Astrocyte (in vitro differentiated cells and primary cell): ENCODE measurements at regions not wholly inside any gene's neighbourhood (a gene's known extent, or its start where the extent isn't known, plus 50 kb on each side); places are given as distances from the start of the nearest gene placed in this dataset.

ENCODE experiments used
- DNase-seq: peaks from one replicate; pipeline ENCODE4 v3.0.0-alpha.2; 2010; ENCODE audit warnings: low read depth
- FAIRE-seq: peaks from 2 replicates; lab custom pipeline; 2011; peaks lifted over from hg19 to GRCh38; lab: Jason Lieb, UNC
- H2AFZ ChIP-seq: 2 replicates; pipeline ENCODE4 v1.6.0; 2012; ENCODE audit warnings: low read depth, low read length, inconsistent platforms
- H3K27ac ChIP-seq: 2 replicates; pipeline ENCODE4 v1.5.1; 2011; ENCODE audit warnings: low read depth, low read length, inconsistent platforms
- H3K27me3 ChIP-seq: 2 replicates; pipeline ENCODE4 v1.6.0; 2011; ENCODE audit warnings: low read length, inconsistent platforms; ENCODE audit not compliant: insufficient read depth
- H3K36me3 ChIP-seq: 2 replicates; pipeline ENCODE4 v1.5.1; 2011; ENCODE audit warnings: low read length, inconsistent platforms; ENCODE audit not compliant: insufficient read depth
- H3K4me1 ChIP-seq: 2 replicates; pipeline ENCODE4 v1.5.1; 2011; ENCODE audit warnings: low read length, inconsistent platforms; ENCODE audit not compliant: insufficient read depth
- H3K4me2 ChIP-seq: 2 replicates; pipeline ENCODE4 v1.6.0; 2012; ENCODE audit warnings: low read length, inconsistent platforms
- H3K4me3 ChIP-seq: 2 replicates; pipeline ENCODE4 v1.5.1; 2011; ENCODE audit warnings: low read depth, mild to moderate bottlenecking, low read length, inconsistent platforms; ENCODE audit not compliant: insufficient read depth
- H3K79me2 ChIP-seq: 2 replicates; pipeline ENCODE4 v1.6.0; 2012; ENCODE audit warnings: mild to moderate bottlenecking, low read length, inconsistent platforms; ENCODE audit not compliant: insufficient read depth
- H3K9ac ChIP-seq: 2 replicates; pipeline ENCODE4 v1.6.0; 2012; ENCODE audit warnings: mild to moderate bottlenecking, low read length, inconsistent platforms
- H3K9me3 ChIP-seq: 2 replicates; pipeline ENCODE4 v1.5.1; 2012; ENCODE audit warnings: low read depth, mild to moderate bottlenecking, low read length, inconsistent platforms; ENCODE audit not compliant: insufficient read depth
- H4K20me1 ChIP-seq: 2 replicates; pipeline ENCODE4 v1.6.0; 2012; ENCODE audit warnings: low read length, inconsistent platforms; ENCODE audit not compliant: insufficient read depth
- H3K27ac Mint-ChIP-seq: one replicate; pipeline ENCODE4 v1.8.0; 2021; ENCODE audit warnings: mild to moderate bottlenecking, mixed read lengths; ENCODE audit not compliant: unreplicated experiment
- H3K27me3 Mint-ChIP-seq: one replicate; pipeline ENCODE4 v1.8.0; 2021; ENCODE audit warnings: low read depth, mixed read lengths; ENCODE audit not compliant: unreplicated experiment
- H3K36me3 Mint-ChIP-seq: one replicate; pipeline ENCODE4 v1.8.0; 2021; ENCODE audit warnings: low read depth, mixed read lengths; ENCODE audit not compliant: unreplicated experiment
- H3K4me1 Mint-ChIP-seq: one replicate; pipeline ENCODE4 v1.8.0; 2021; ENCODE audit warnings: low read depth, mixed read lengths; ENCODE audit not compliant: unreplicated experiment
- H3K4me3 Mint-ChIP-seq: one replicate; pipeline ENCODE4 v1.8.0; 2021; ENCODE audit warnings: mild to moderate bottlenecking, moderate library complexity, mixed read lengths; ENCODE audit not compliant: unreplicated experiment
- H3K9me3 Mint-ChIP-seq: one replicate; pipeline ENCODE4 v1.8.0; 2021; ENCODE audit warnings: mild to moderate bottlenecking, mixed read lengths; ENCODE audit not compliant: unreplicated experiment
- EZH2 ChIP-seq: IDR thresholded peaks from 2 replicates; pipeline ENCODE4 v1.6.1; 2012; ENCODE audit warnings: mild to moderate bottlenecking, low read length, inconsistent platforms; ENCODE audit not compliant: insufficient read depth
- TF ChIP-seq, protein P1 (sequence below): IDR thresholded peaks from 2 replicates; pipeline ENCODE4 v1.5.1; 2011; ENCODE audit warnings: low read depth, mild to moderate bottlenecking, inconsistent platforms, low read length, moderate library complexity; ENCODE audit not compliant: insufficient read depth

DNA sequence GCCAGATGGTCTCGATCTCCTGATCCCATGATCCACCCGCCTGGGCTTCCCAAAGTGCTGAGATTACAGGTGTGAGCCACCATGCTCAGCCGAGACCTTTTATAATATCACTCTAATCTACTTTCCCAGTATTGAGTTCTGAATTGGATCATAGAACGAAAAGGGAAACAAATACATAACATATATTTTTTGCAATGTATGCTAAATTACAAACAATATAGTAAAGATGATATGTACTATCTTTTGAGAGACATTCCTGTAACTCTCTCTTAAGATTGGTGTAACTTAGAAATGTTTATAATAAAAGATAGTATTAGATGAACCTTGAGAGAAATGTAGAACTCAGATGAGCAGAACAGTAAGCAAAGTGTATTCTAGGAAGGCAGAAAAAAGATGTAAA lies 129.2 kb upstream of the TENT5A start:
- Histone ChIP-seq H3K36me3 (no peaks in the 10 kb centered on the region), H3K9ac (no peak overlapping the region), H3K4me3 (no peak overlapping the region), H3K27me3 (no peaks in the 10 kb centered on the region), H4K20me1 (no peaks in the 10 kb centered on the region), H3K4me1 (no peaks in the 10 kb centered on the region), H2AFZ (no peak overlapping the region), H3K4me2 (no peak overlapping the region), H3K27ac (no peak overlapping the region), H3K79me2 (no peaks in the 10 kb centered on the region), H3K9me3 (no peaks in the 10 kb centered on the region)
- no peak overlapping the region for H3K27ac Mint-ChIP-seq
- H3K9me3 Mint-ChIP-seq, result peaks cover 6% of the 10 kb centered on the region
- H3K36me3 Mint-ChIP-seq, result no peaks in the 10 kb centered on the region
- peaks cover 2% of the 10 kb centered on the region for H3K4me1 Mint-ChIP-seq
- TF ChIP-seq, protein P1, sequence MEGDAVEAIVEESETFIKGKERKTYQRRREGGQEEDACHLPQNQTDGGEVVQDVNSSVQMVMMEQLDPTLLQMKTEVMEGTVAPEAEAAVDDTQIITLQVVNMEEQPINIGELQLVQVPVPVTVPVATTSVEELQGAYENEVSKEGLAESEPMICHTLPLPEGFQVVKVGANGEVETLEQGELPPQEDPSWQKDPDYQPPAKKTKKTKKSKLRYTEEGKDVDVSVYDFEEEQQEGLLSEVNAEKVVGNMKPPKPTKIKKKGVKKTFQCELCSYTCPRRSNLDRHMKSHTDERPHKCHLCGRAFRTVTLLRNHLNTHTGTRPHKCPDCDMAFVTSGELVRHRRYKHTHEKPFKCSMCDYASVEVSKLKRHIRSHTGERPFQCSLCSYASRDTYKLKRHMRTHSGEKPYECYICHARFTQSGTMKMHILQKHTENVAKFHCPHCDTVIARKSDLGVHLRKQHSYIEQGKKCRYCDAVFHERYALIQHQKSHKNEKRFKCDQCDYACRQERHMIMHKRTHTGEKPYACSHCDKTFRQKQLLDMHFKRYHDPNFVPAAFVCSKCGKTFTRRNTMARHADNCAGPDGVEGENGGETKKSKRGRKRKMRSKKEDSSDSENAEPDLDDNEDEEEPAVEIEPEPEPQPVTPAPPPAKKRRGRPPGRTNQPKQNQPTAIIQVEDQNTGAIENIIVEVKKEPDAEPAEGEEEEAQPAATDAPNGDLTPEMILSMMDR, result no peak
- no peak for TF ChIP-seq EZH2
- DNase-seq, result no peak
- H3K4me3 Mint-ChIP-seq, result no peak overlapping the region
- H3K27me3 Mint-ChIP-seq, result no peaks in the 10 kb centered on the region
- no peak for FAIRE-seq

DNA sequence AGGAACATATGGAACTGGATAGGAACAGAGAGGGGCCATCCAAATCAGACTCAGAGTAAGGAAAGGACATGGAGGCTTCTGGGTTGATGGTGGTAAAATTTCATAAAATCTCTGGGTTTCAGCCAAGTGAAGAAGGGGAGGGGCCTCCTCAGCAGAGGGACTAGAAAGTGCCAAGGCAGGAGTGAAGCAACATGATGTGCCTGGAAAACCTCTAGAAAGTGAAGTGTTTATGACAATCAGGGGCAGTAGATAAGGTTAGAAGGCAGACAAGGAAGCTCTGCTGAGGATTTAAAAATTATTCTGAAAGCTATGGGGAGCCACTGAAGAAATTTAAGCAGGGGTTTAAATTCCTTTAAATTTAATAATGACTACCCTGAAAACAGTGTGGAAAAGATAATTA lies 126.0 kb upstream of the TENT5A start:
- Histone ChIP-seq H3K4me2 (no peak overlapping the region), H3K9me3 (no peaks in the 10 kb centered on the region), H3K9ac (no peak overlapping the region), H3K4me3 (no peak overlapping the region), H3K27ac (no peak overlapping the region), H3K4me1 (peaks cover 5% of the 10 kb centered on the region), H3K36me3 (no peaks in the 10 kb centered on the region), H4K20me1 (no peaks in the 10 kb centered on the region), H3K27me3 (no peaks in the 10 kb centered on the region), H2AFZ (no peak overlapping the region), H3K79me2 (no peaks in the 10 kb centered on the region)
- H3K4me3 Mint-ChIP-seq, result no peak overlapping the region
- TF ChIP-seq, protein P1, result no peak
- no peak for TF ChIP-seq EZH2
- no peak overlapping the region for H3K27ac Mint-ChIP-seq
- H3K36me3 Mint-ChIP-seq, result peaks cover 2% of the 10 kb centered on the region
- FAIRE-seq (no peak), DNase-seq (no peak)
- no peaks in the 10 kb centered on the region for H3K27me3 Mint-ChIP-seq
- H3K9me3 Mint-ChIP-seq, result peaks cover 13% of the 10 kb centered on the region
- H3K4me1 Mint-ChIP-seq, result peaks cover 8% of the 10 kb centered on the region

DNA sequence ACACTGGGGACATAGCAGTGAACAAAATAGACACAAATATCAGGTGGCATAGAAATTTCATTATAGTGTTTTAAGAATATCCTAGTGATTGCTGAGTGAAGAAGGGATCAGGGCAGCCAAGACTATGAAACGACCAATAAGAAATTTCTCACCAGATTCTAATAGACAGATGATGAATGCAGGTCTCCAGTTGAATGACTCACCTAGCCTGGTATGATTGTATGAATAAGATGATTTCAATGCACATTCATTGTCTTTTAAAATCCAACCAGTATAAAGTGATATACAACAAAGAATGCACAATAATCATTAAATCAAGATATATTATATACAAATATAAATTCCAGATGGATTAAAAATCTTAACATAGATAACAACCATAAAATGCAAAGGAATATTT lies 124.5 kb upstream of the TENT5A start:
- Mint-ChIP-seq H3K4me3 (no peak overlapping the region), H3K9me3 (peaks cover 23% of the 10 kb centered on the region), H3K27me3 (no peaks in the 10 kb centered on the region), H3K36me3 (peaks cover 5% of the 10 kb centered on the region), H3K27ac (no peak overlapping the region), H3K4me1 (peaks cover 8% of the 10 kb centered on the region)
- Histone ChIP-seq H3K36me3 (no peaks in the 10 kb centered on the region), H3K27me3 (no peaks in the 10 kb centered on the region), H3K79me2 (no peaks in the 10 kb centered on the region), H3K9me3 (no peaks in the 10 kb centered on the region), H3K4me2 (no peak overlapping the region), H3K9ac (no peak overlapping the region), H4K20me1 (no peaks in the 10 kb centered on the region), H3K4me1 (peaks cover 5% of the 10 kb centered on the region), H3K27ac (no peak overlapping the region), H3K4me3 (no peak overlapping the region), H2AFZ (no peak overlapping the region)
- peak; percentile 65 for DNase-seq
- TF ChIP-seq EZH2, result no peak
- TF ChIP-seq, protein P1, result no peak
- no peak for FAIRE-seq
